ENCODE measurements at regions not wholly inside any gene's neighbourhood (a gene's known extent, or its start where the extent isn't known, plus 50 kb on each side); places are given as distances from the start of the nearest gene placed in this dataset.

DNA sequence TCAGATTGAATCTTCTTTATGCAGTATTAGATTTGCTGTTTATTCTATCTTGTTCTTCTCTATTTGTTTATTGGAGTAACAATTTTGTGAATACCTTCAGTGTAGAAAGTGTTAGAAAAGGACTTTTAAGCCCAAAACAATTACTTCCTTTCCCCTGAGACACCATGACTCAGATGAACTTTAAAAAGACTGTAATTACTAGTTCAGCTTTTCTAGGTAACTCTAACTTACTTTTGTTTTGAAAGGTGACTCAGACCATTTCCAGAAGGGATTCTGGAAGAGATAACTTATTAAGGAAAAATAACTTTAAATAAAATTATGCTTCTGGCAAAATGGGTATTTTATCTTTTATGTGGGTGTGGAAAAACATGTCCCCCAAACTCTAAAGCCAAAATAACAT, 561.5 kb upstream of the PCDH10 start:
- H3K4me3 ChIP-seq (ENCODE audit: low read depth, low read length) = no peak overlapping the region
- TF ChIP-seq, protein P1, sequence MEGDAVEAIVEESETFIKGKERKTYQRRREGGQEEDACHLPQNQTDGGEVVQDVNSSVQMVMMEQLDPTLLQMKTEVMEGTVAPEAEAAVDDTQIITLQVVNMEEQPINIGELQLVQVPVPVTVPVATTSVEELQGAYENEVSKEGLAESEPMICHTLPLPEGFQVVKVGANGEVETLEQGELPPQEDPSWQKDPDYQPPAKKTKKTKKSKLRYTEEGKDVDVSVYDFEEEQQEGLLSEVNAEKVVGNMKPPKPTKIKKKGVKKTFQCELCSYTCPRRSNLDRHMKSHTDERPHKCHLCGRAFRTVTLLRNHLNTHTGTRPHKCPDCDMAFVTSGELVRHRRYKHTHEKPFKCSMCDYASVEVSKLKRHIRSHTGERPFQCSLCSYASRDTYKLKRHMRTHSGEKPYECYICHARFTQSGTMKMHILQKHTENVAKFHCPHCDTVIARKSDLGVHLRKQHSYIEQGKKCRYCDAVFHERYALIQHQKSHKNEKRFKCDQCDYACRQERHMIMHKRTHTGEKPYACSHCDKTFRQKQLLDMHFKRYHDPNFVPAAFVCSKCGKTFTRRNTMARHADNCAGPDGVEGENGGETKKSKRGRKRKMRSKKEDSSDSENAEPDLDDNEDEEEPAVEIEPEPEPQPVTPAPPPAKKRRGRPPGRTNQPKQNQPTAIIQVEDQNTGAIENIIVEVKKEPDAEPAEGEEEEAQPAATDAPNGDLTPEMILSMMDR (IDR thresholded peaks at IDR 0.05; ENCODE audit: insufficient read depth, low read depth, low read length, missing control alignments) = no peak
- DNase-seq (ENCODE audit: low read depth) = no peak

DNA sequence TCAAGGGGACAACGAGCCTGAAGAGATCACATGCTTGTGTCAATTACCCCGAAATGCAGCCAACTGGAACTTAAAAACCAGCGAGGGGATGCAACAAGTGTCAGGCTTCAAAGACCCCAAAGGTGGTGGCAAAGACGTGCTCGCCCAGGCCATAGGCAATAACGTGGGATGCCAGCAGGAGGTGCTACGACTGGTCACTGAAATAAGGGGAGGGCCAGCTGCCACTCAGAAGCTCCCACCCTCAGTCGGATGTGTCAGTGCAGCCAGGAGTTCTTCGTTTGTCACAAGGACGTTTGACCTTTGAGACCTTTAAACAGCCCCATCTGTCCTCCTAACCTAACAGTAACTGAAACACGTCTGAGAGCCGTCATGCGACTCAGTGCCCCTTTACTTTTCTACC, 556.8 kb upstream of the PCDH10 start:
- TF ChIP-seq, protein P1 (IDR thresholded peaks at IDR 0.05; ENCODE audit: insufficient read depth, low read depth, low read length, missing control alignments) = no peak
- DNase-seq (ENCODE audit: low read depth) = no peak
- H3K4me3 ChIP-seq (ENCODE audit: low read depth, low read length) = no peak overlapping the region

DNA sequence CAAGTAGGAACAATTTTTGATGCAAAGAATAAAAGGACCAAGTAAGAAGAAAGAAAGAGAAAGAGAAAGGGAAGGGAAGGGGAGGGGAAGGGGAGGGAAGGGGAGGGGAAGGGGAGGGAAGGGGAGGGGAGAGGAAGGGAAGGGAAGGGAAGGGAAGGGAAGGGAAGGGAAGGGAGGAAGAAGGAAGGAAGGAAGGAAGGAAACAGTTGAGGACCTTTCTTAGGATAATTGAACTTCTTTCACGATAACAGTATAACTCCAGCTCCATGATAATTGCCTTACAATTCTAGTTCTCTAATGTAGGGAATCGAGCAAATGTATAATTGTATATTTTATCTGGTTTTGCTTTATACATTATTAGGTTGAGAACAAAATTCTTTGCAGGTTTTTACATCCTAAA, 556.2 kb upstream of the PCDH10 start:
- TF ChIP-seq, protein P1 (IDR thresholded peaks at IDR 0.05; ENCODE audit: insufficient read depth, low read depth, low read length, missing control alignments) = no peak
- no peak overlapping the region for H3K4me3 ChIP-seq (ENCODE audit: low read depth, low read length)
- no peak for DNase-seq (ENCODE audit: low read depth)

DNA sequence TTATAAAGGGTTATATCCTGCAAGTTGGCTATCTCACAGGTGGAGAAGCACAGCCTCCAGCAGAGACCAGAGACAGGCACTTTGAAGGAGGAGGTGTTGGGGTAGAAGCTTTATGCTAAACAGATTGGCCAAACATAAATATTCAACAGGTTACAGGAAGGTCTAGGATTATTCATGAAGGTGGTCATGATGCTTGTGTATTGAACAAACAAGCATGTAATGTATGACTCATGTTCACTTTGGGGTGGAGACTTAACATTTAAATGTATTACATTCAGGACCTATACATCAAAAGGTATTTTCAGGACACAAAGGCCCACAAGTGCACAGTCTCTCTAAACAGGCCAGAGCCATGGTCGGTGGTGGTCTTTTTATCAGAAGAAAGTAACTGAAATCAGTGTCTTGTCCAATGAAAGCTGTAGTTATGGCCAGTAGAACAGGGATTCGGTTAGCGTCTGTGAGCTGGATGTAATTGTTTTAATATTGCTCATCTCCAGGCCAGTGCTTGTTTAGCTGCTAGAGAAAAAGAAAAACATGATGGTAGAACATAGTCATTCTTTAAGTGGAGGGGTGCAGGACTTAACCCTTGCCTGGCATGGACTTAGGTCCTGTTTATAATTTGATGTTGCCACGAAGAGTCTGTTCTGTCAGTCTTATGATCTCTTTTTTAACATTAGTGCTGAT, 555.2 kb upstream of the PCDH10 start:
- H3K4me3 ChIP-seq (ENCODE audit: low read depth, low read length) = no peak overlapping the region
- DNase-seq (ENCODE audit: low read depth) = no peak
- TF ChIP-seq, protein P1 (IDR thresholded peaks at IDR 0.05; ENCODE audit: insufficient read depth, low read depth, low read length, missing control alignments) = no peak

DNA sequence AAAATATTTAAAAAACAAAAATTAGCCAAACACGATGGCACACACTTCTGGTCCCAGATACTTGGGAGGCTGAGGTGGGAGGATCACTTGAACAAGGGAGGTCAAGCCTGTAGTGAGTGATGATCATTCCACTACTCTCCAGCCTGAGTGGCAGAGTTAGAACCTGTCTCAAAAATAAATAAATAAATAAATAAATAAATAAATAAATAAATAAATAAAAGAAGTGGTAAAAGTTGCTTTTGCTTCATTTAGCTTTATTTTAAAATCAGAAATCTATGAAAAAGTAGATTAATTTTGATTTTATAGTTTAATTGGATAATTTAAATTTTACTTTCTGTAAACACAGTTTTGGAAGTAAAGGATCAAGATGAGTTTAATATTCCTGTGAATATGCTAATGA, 552.9 kb upstream of the PCDH10 start:
- no peak overlapping the region for H3K4me3 ChIP-seq (ENCODE audit: low read depth, low read length)
- no peak for DNase-seq (ENCODE audit: low read depth)
- TF ChIP-seq, protein P1 (IDR thresholded peaks at IDR 0.05; ENCODE audit: insufficient read depth, low read depth, low read length, missing control alignments) = no peak

DNA sequence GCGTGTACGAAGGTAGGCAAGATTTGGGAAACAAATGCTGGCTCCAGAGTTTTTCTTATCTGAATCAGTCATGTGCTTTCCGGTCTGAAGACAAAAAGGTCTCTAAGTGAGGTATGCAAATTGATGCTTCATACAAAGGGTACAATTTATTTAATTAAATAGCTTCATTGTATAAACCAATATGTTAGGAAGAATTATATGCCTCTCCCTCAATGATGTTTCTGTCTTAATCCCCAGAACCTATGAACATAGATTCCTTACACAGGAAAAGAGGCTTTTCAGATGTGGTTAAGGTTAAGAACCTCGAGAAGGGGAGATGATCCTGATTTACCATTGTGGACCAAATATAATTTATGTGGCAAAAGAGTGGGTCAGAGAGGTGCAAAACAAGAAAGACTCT, 543.5 kb upstream of the PCDH10 start:
- H3K4me3 ChIP-seq (ENCODE audit: low read depth, low read length) = no peak overlapping the region
- TF ChIP-seq, protein P1 (IDR thresholded peaks at IDR 0.05; ENCODE audit: insufficient read depth, low read depth, low read length, missing control alignments) = no peak
- no peak for DNase-seq (ENCODE audit: low read depth)

DNA sequence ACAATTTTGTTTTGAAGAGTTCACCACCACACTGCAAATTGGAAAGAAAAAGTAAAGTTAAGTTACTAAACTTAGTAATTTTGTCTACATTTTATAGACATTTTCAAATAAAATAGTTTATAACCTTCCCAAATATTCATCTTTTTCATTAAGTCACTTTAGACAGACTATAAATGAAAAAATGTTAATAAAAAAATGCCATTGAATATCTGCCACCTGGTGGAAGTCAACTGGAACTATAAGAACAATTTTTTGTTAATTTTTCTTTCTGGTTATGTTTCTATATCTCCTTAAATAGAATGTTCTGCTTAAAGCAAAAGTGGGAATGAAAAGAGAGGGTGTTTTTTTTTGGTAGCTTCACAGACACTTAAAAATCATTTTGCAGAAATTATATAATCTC, 534.4 kb upstream of the PCDH10 start:
- TF ChIP-seq, protein P1 (IDR thresholded peaks at IDR 0.05; ENCODE audit: insufficient read depth, low read depth, low read length, missing control alignments) = no peak
- no peak for DNase-seq (ENCODE audit: low read depth)
- H3K4me3 ChIP-seq (ENCODE audit: low read depth, low read length) = no peak overlapping the region

Measured in GM12865 (cell line).